Neuronal stem cell (in vitro differentiated cells): ENCODE measurements at regions not wholly inside any gene's neighbourhood (a gene's known extent, or its start where the extent isn't known, plus 50 kb on each side); places are given as distances from the start of the nearest gene placed in this dataset.
"Not testable (repeated sequence)": the region's sequence is repeated elsewhere in the genome, so short reads cannot be mapped to it uniquely, and the experiment has no call there.

Source experiments
- DNase-seq: peaks from one replicate; pipeline ENCODE4 v3.0.0-alpha.2; 2013; ENCODE audit warnings: low spot score
- H2AFZ ChIP-seq: one replicate; pipeline ENCODE4 v1.6.1; 2013; ENCODE audit warnings: mild to moderate bottlenecking, low read length, inconsistent platforms
- H2AK5ac ChIP-seq: 2 replicates; pipeline ENCODE4 v1.6.1; 2013; ENCODE audit warnings: low read depth, mild to moderate bottlenecking, inconsistent platforms, low read length, moderate library complexity, mixed read lengths
- H2BK120ac ChIP-seq: 2 replicates; pipeline ENCODE4 v1.6.1; 2013; ENCODE audit warnings: low read depth, mild to moderate bottlenecking, inconsistent platforms, low read length, moderate library complexity, mixed read lengths
- H2BK12ac ChIP-seq: one replicate; pipeline ENCODE4 v1.6.1; 2013; ENCODE audit warnings: low read length, inconsistent platforms
- H2BK15ac ChIP-seq: 2 replicates; pipeline ENCODE4 v1.6.1; 2013; ENCODE audit warnings: mild to moderate bottlenecking, low read length, inconsistent platforms, mixed read lengths
- H2BK5ac ChIP-seq: one replicate; pipeline ENCODE4 v1.6.1; 2013; ENCODE audit warnings: inconsistent platforms, mild to moderate bottlenecking, low read length, moderate library complexity
- H3K14ac ChIP-seq: one replicate; pipeline ENCODE4 v1.6.1; 2013; ENCODE audit warnings: low read length, inconsistent platforms
- H3K18ac ChIP-seq: 2 replicates; pipeline ENCODE4 v1.6.1; 2013; ENCODE audit warnings: low read length, inconsistent platforms
- H3K23ac ChIP-seq: 2 replicates; pipeline ENCODE4 v1.6.1; 2013; ENCODE audit warnings: low read depth, mild to moderate bottlenecking, mixed read lengths, low read length, inconsistent platforms; ENCODE audit not compliant: poor library complexity
- H3K27ac ChIP-seq: replicated peaks from 3 replicates; pipeline ENCODE4 v1.5.1; 2013; ENCODE audit warnings: low read length, inconsistent platforms
- H3K27me3 ChIP-seq, 3 experiments: 2 replicates each; pipeline ENCODE4 v1.6.1; 2013; ENCODE audit warnings: low read length in 3 of 3, mild to moderate bottlenecking in 2 of 3, inconsistent platforms in 1 of 3, low read depth in 1 of 3, mixed read lengths in 1 of 3, moderate library complexity in 1 of 3; ENCODE audit not compliant: control insufficient read depth in 3 of 3, insufficient read depth in 3 of 3
- H3K36me3 ChIP-seq, 2 donors: replicated peaks in 1 of 2; 2 replicates each; pipeline ENCODE4 v1.6.1; 2013; ENCODE audit warnings: low read length in 2 of 2; ENCODE audit not compliant: control insufficient read depth in 2 of 2, insufficient read depth in 2 of 2
- H3K4ac ChIP-seq: 2 replicates; pipeline ENCODE4 v1.6.1; 2013; ENCODE audit warnings: inconsistent platforms, mild to moderate bottlenecking, low read length, moderate library complexity
- H3K4me1 ChIP-seq, 2 donors: 1 replicate in 1 of 2; 2 replicates in 1 of 2; pipeline ENCODE4 v1.6.1; 2013; ENCODE audit warnings: low read length in 2 of 2, low read depth in 1 of 2; ENCODE audit not compliant: control insufficient read depth in 2 of 2, insufficient read depth in 1 of 2
- H3K4me2 ChIP-seq: one replicate; pipeline ENCODE4 v1.6.1; 2013; ENCODE audit warnings: mild to moderate bottlenecking, low read length, inconsistent platforms; ENCODE audit not compliant: insufficient read depth, poor library complexity, severe bottlenecking
- H3K4me3 ChIP-seq, 2 donors: 2 replicates each; pipeline ENCODE4 v1.5.1; 2013; ENCODE audit warnings: low read length in 2 of 2, mild to moderate bottlenecking in 2 of 2, inconsistent platforms in 1 of 2, moderate library complexity in 1 of 2
- H3K79me1 ChIP-seq: one replicate; pipeline ENCODE4 v1.6.1; 2013; ENCODE audit warnings: low read depth, mild to moderate bottlenecking, inconsistent platforms, low read length, moderate library complexity
- H3K9ac ChIP-seq: one replicate; pipeline ENCODE4 v1.6.1; 2013; ENCODE audit warnings: mild to moderate bottlenecking, low read depth, low read length, inconsistent platforms; ENCODE audit not compliant: poor library complexity
- H3K9me3 ChIP-seq, 2 donors: replicated peaks in 1 of 2; 2 replicates each; pipeline versions ENCODE3 to v1.6.1; 2013; ENCODE audit warnings: low read length in 2 of 2, mild to moderate bottlenecking in 2 of 2, inconsistent platforms in 1 of 2, low read depth in 1 of 2, mixed read lengths in 1 of 2, moderate library complexity in 1 of 2; ENCODE audit not compliant: control insufficient read depth in 2 of 2, insufficient read depth in 1 of 2
- H4K8ac ChIP-seq: one replicate; pipeline ENCODE4 v1.6.1; 2013; ENCODE audit warnings: low read depth, mild to moderate bottlenecking, inconsistent platforms, low read length, moderate library complexity
- H4K91ac ChIP-seq: one replicate; pipeline ENCODE4 v1.6.1; 2013; ENCODE audit warnings: low read length, low read depth, mild to moderate bottlenecking, inconsistent platforms; ENCODE audit not compliant: poor library complexity
- WGBS, 2 donors: extraction: QIAGEN DNeasy Blood & Tissue Kit; methylation state at CpG; one replicate each; pipeline ENCODE4 v1.1.7; 2013; ENCODE audit warnings: missing lambda C conversion rate in 2 of 2, mixed read lengths in 1 of 2; ENCODE audit not compliant: insufficient read length in 2 of 2, insufficient replicate concordance in 1 of 2; ENCODE audit errors: extremely low coverage in 2 of 2; 5-methylcytosine and 5-hydroxymethylcytosine counted together

DNA sequence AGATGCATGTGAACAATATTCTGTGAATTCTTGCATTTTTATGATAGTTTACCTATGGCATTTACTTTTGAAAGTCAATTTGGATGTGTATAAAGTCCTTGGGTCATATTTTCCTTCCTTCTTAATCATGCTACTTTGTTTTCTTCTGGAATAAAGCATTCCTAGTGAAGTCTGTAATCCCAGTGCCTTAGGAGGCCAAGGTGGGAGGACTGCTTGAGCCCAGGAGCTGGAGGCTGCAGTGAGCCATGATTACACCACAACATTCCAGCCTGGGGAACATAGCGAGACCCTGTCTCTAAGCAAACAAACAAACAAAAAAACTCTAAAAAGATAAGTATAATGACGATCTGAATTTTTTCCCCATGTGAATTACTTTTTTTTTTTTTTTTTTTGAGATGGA, 69.7 kb upstream of the SYNCRIP start:
- H3K4me3 ChIP-seq = no peak overlapping the region
- no peak overlapping the region for H3K23ac ChIP-seq
- H2AFZ ChIP-seq = no peak overlapping the region
- no peak for DNase-seq
- no peak overlapping the region for H2AK5ac ChIP-seq
- H2BK5ac ChIP-seq = no peak overlapping the region
- H3K4ac ChIP-seq = no peak overlapping the region
- H2BK15ac ChIP-seq = no peak overlapping the region
- H2BK120ac ChIP-seq = no peak overlapping the region
- H3K9me3 ChIP-seq = peaks cover 0 to 2% of the 10 kb centered on the region in 2 donors
- H3K79me1 ChIP-seq = no peaks in the 10 kb centered on the region
- H2BK12ac ChIP-seq = no peak overlapping the region
- H3K18ac ChIP-seq = no peak overlapping the region
- no peaks in the 10 kb centered on the region for H3K36me3 ChIP-seq
- no peak overlapping the region for H3K9ac ChIP-seq
- no peak overlapping the region for H3K4me2 ChIP-seq
- no peak overlapping the region for H4K8ac ChIP-seq
- WGBS, 2 donors = no CpG with 5 or more reads among the region's 2 CpGs
- H3K4me1 ChIP-seq = no peaks in the 10 kb centered on the region
- no peak overlapping the region for H3K27ac ChIP-seq
- no peak overlapping the region for H3K14ac ChIP-seq
- H3K27me3 ChIP-seq = no peaks in the 10 kb centered on the region
- H4K91ac ChIP-seq = no peak overlapping the region

DNA sequence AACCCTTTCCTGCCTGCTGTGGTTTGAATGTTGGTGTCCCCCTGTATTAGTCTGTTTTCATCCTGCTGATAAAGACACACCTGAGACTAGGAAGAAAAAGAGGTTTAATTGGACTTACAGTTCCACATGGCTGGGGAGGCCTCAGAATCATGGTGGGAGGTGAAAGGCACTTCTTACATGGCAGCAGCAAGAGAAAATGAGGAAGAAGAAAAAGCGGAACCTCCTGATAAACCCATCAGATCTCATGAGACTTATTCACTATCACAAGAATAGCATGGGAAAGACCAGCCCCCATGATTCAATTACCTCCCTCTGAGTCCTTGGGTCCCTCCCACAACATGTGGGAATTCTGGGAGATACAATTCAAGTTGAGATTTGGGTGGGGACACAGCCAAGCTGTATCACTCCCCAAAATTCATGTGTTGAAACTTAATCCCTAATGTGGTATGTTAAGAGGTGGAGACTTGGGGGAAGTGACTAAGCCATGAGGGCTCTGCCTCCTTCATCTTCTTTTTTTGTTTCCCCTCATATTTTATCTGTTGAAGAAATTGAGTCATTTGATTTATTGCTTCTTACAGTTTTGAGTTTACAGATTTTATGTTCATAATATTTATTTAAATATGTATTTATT, 64.9 kb upstream of the SYNCRIP start:
- not testable (repeated sequence) for H3K27ac ChIP-seq, H2AK5ac ChIP-seq, H2AFZ ChIP-seq, H3K23ac ChIP-seq, H3K27me3 ChIP-seq, H3K9ac ChIP-seq, H3K79me1 ChIP-seq, H3K4ac ChIP-seq, H4K91ac ChIP-seq, H3K18ac ChIP-seq, DNase-seq, H4K8ac ChIP-seq, H3K4me3 ChIP-seq, H3K4me1 ChIP-seq, H2BK5ac ChIP-seq, H3K14ac ChIP-seq, H3K4me2 ChIP-seq, H3K36me3 ChIP-seq, H2BK15ac ChIP-seq, H2BK12ac ChIP-seq, H3K9me3 ChIP-seq, H2BK120ac ChIP-seq
- WGBS, 2 donors = no CpG with 5 or more reads among the region's 1 CpG

DNA sequence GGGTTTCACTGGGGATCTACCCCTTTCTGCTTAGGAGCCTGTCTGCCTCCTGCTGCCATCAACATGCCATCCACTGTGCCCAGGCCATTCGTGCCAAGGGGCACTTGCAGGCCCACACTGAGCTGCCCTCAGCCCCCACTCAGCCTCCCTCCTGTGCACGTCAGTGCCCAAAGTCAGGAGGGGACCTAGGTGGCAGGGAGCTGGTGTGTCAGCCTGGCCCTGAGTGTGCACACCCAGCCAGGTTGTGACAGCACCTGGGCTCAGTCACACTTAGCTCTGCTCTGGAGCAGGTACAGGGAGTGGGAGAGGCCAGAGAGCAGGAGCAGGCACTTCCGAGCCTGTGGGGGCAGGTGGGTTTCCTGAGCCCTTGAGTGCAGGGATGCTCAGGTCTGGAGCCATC, 63.6 kb upstream of the SYNCRIP start:
- Histone ChIP-seq H2BK12ac (no peak overlapping the region), H3K9ac (no peak overlapping the region), H3K27ac (no peak overlapping the region), H3K36me3 (no peaks in the 10 kb centered on the region), H4K8ac (no peak overlapping the region), H4K91ac (no peak overlapping the region), H2BK5ac (no peak overlapping the region), H3K4me1 (no peaks in the 10 kb centered on the region), H3K9me3 (peaks cover 0 to 3% of the 10 kb centered on the region in 2 donors), H3K4ac (no peak overlapping the region), H3K4me2 (no peak overlapping the region), H3K18ac (peak overlapping the region; percentile 7), H2AK5ac (peak overlapping the region; percentile 1), H2BK15ac (no peak overlapping the region), H2AFZ (no peak overlapping the region), H3K14ac (no peak overlapping the region), H3K23ac (peak overlapping the region; percentile 52), H3K79me1 (peaks cover 3% of the 10 kb centered on the region), H2BK120ac (no peak overlapping the region), H3K27me3 (no peaks in the 10 kb centered on the region), H3K4me3 (peak overlapping the region in 1 of 2 donors; percentile 8)
- DNase-seq = no peak
- WGBS, 2 donors = no CpG with 5 or more reads among the region's 3 CpGs

- no peak overlapping the region for H3K4me2 ChIP-seq
- peak overlapping the region; percentile 58 for H3K23ac ChIP-seq
- peak overlapping the region; percentile 67 for H3K14ac ChIP-seq
- DNase-seq = no peak
- H3K36me3 ChIP-seq = no peaks in the 10 kb centered on the region
- H3K79me1 ChIP-seq = peaks cover 3% of the 10 kb centered on the region
- H2BK15ac ChIP-seq = no peak overlapping the region
- H2BK120ac ChIP-seq = no peak overlapping the region
- H2AK5ac ChIP-seq = no peak overlapping the region
- no peak overlapping the region for H2BK5ac ChIP-seq
- no peaks in the 10 kb centered on the region for H3K27me3 ChIP-seq
- no peak overlapping the region for H3K4ac ChIP-seq
- no CpG with 5 or more reads among the region's 8 CpGs for WGBS, 2 donors
- H3K18ac ChIP-seq = peak overlapping the region; percentile 22
- H3K4me1 ChIP-seq = no peaks in the 10 kb centered on the region
- no peak overlapping the region for H3K27ac ChIP-seq
- peak overlapping the region; percentile 50 for H4K8ac ChIP-seq
- H2BK12ac ChIP-seq = no peak overlapping the region
- no peak overlapping the region for H3K9ac ChIP-seq
- H3K9me3 ChIP-seq = peaks cover 0 to 3% of the 10 kb centered on the region in 2 donors
- H4K91ac ChIP-seq = no peak overlapping the region
- peak overlapping the region in 1 of 2 donors; percentile 62 for H3K4me3 ChIP-seq
- no peak overlapping the region for H2AFZ ChIP-seq
Observed at GRCh38 chr6:85705220-85705619, 62.5 kb upstream of the SYNCRIP start.
